Endodermal cell (in vitro differentiated cells): ENCODE measurements at regions not wholly inside any gene's neighbourhood (a gene's known extent, or its start where the extent isn't known, plus 50 kb on each side); places are given as distances from the start of the nearest gene placed in this dataset.

Experiments
- DNase-seq: peaks from one replicate; pipeline ENCODE4 v3.0.0-alpha.2; 2017
- H3K27ac ChIP-seq: 2 replicates; pipeline ENCODE4 v1.5.1; 2013; ENCODE audit warnings: mild to moderate bottlenecking, low read depth, low read length, moderate library complexity
- H3K27me3 ChIP-seq: 2 replicates; pipeline ENCODE4 v1.6.1; 2013; ENCODE audit warnings: mild to moderate bottlenecking, low read length, moderate library complexity; ENCODE audit not compliant: insufficient read depth, control insufficient read depth, poor library complexity, severe bottlenecking
- H3K36me3 ChIP-seq: 2 replicates; pipeline ENCODE4 v1.7.0; 2013; ENCODE audit warnings: mild to moderate bottlenecking, low read length, moderate library complexity; ENCODE audit not compliant: control insufficient read depth, insufficient read depth
- H3K4me1 ChIP-seq: one replicate; pipeline ENCODE4 v1.7.0; 2013; ENCODE audit warnings: low read length; ENCODE audit not compliant: control insufficient read depth, insufficient read depth
- H3K4me3 ChIP-seq: 2 replicates; pipeline ENCODE4 v1.5.1; 2013; ENCODE audit warnings: mild to moderate bottlenecking, low read length, moderate library complexity
- H3K9ac ChIP-seq: 2 replicates; pipeline ENCODE4 v1.6.1; 2013; ENCODE audit warnings: mild to moderate bottlenecking, low read length, moderate library complexity; ENCODE audit not compliant: poor library complexity, severe bottlenecking; ENCODE audit errors: extremely low read depth
- H3K9me3 ChIP-seq: 2 replicates; pipeline ENCODE4 v1.6.1; 2013; ENCODE audit warnings: mild to moderate bottlenecking, low read length, moderate library complexity; ENCODE audit not compliant: control insufficient read depth
- H3K27ac Mint-ChIP-seq: 2 replicates; pipeline ENCODE4 v1.8.0; 2020; ENCODE audit warnings: mixed read lengths
- H3K27me3 Mint-ChIP-seq: 2 replicates; pipeline ENCODE4 v1.8.0; 2021; ENCODE audit warnings: mild to moderate bottlenecking, mixed read lengths; ENCODE audit not compliant: insufficient read depth
- H3K36me3 Mint-ChIP-seq: 2 replicates; pipeline ENCODE4 v1.8.0; 2020; ENCODE audit warnings: low read depth, mixed read lengths
- H3K4me1 Mint-ChIP-seq: 2 replicates; pipeline ENCODE4 v1.8.0; 2020; ENCODE audit warnings: mixed read lengths
- H3K4me3 Mint-ChIP-seq: 2 replicates; pipeline ENCODE4 v1.8.0; 2020; ENCODE audit warnings: mild to moderate bottlenecking, moderate library complexity, mixed read lengths
- H3K9me3 Mint-ChIP-seq: 2 replicates; pipeline ENCODE4 v1.8.0; 2020; ENCODE audit warnings: mild to moderate bottlenecking, mixed read lengths
- WGBS, 2 experiments: methylation state at CpG; one replicate each; pipeline versions ENCODE4 v1.1.5 to v1.1.7; 2013; ENCODE audit warnings: missing lambda C conversion rate in 2 of 2, mixed read lengths in 1 of 2; ENCODE audit not compliant: insufficient coverage in 1 of 2, insufficient read length in 1 of 2; 5-methylcytosine and 5-hydroxymethylcytosine counted together
- TF ChIP-seq, protein P1 (sequence below): fragments of 200-600 bp; sonication (generic); conservative IDR thresholded peaks from 2 replicates; pipeline ENCODE4 v1.5.0; 2021; ENCODE audit warnings: antibody characterized with exemption, mild to moderate bottlenecking

- no peaks in the 10 kb centered on the region for H3K36me3 ChIP-seq
- H3K27me3 Mint-ChIP-seq, result no peaks in the 10 kb centered on the region
- H3K27me3 ChIP-seq, result no peaks in the 10 kb centered on the region
- no peaks in the 10 kb centered on the region for H3K4me1 ChIP-seq
- no peaks in the 10 kb centered on the region for H3K9me3 ChIP-seq
- H3K4me3 ChIP-seq, result no peak overlapping the region
- no peak overlapping the region for H3K4me3 Mint-ChIP-seq
- DNase-seq, result no peak
- H3K36me3 Mint-ChIP-seq, result no peaks in the 10 kb centered on the region
- no peak overlapping the region for H3K27ac ChIP-seq
- no peaks in the 10 kb centered on the region for H3K9me3 Mint-ChIP-seq
- H3K27ac Mint-ChIP-seq, result no peak overlapping the region
- TF ChIP-seq, protein P1, sequence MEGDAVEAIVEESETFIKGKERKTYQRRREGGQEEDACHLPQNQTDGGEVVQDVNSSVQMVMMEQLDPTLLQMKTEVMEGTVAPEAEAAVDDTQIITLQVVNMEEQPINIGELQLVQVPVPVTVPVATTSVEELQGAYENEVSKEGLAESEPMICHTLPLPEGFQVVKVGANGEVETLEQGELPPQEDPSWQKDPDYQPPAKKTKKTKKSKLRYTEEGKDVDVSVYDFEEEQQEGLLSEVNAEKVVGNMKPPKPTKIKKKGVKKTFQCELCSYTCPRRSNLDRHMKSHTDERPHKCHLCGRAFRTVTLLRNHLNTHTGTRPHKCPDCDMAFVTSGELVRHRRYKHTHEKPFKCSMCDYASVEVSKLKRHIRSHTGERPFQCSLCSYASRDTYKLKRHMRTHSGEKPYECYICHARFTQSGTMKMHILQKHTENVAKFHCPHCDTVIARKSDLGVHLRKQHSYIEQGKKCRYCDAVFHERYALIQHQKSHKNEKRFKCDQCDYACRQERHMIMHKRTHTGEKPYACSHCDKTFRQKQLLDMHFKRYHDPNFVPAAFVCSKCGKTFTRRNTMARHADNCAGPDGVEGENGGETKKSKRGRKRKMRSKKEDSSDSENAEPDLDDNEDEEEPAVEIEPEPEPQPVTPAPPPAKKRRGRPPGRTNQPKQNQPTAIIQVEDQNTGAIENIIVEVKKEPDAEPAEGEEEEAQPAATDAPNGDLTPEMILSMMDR, result no peak
- peaks cover 12% of the 10 kb centered on the region for H3K4me1 Mint-ChIP-seq
- WGBS, 2 experiments, result 91 to 100% methylated on average over 2 to 4 of the region's 4 CpGs
- H3K9ac ChIP-seq, result no peak overlapping the region
Observed at GRCh38 chr1:219741011-219741970, 128.4 kb upstream of the ZC3H11B start.

- 79 to 83% methylated on average over 3 to 5 of the region's 5 CpGs for WGBS, 2 experiments
- no peak overlapping the region for H3K27ac Mint-ChIP-seq
- H3K27me3 Mint-ChIP-seq, result no peaks in the 10 kb centered on the region
Observed at GRCh38 chr1:219733511-219734174, 120.7 kb upstream of the ZC3H11B start.

GRCh38 chr1:219732814-219733491 is 120.0 kb upstream of the ZC3H11B start:
- no peak overlapping the region for H3K4me3 ChIP-seq
- H3K27me3 ChIP-seq, result no peaks in the 10 kb centered on the region
- H3K36me3 ChIP-seq, result no peaks in the 10 kb centered on the region
- no peak overlapping the region for H3K9ac ChIP-seq
- H3K9me3 ChIP-seq, result no peaks in the 10 kb centered on the region
- no peak overlapping the region for H3K27ac ChIP-seq
- Mint-ChIP-seq H3K4me1 (peaks cover 5% of the 10 kb centered on the region), H3K4me3 (no peak overlapping the region), H3K27ac (no peak overlapping the region), H3K36me3 (no peaks in the 10 kb centered on the region), H3K27me3 (no peaks in the 10 kb centered on the region), H3K9me3 (peaks cover 12% of the 10 kb centered on the region)
- TF ChIP-seq, protein P1, result no peak
- H3K4me1 ChIP-seq, result no peaks in the 10 kb centered on the region
- WGBS, 2 experiments, result 57 to 69% methylated on average over 2 of the region's 2 CpGs
- no peak for DNase-seq

More at GRCh38 chr1:219733511-219734174, 120.7 kb upstream of the ZC3H11B start:
- no peak for DNase-seq
- Mint-ChIP-seq H3K9me3 (peaks cover 5% of the 10 kb centered on the region), H3K4me1 (peaks cover 5% of the 10 kb centered on the region), H3K4me3 (no peak overlapping the region), H3K36me3 (no peaks in the 10 kb centered on the region)
- Histone ChIP-seq H3K4me3 (no peak overlapping the region), H3K27ac (no peak overlapping the region), H3K36me3 (no peaks in the 10 kb centered on the region), H3K9ac (no peak overlapping the region), H3K4me1 (no peaks in the 10 kb centered on the region), H3K9me3 (no peaks in the 10 kb centered on the region), H3K27me3 (no peaks in the 10 kb centered on the region)
- TF ChIP-seq, protein P1, result no peak
